ENCODE measurements at regions not wholly inside any gene's neighbourhood (a gene's known extent, or its start where the extent isn't known, plus 50 kb on each side); places are given as distances from the start of the nearest gene placed in this dataset.
A peak's percentile ranks its signal among the peaks of the same experiment; 100 is the strongest.

DNA sequence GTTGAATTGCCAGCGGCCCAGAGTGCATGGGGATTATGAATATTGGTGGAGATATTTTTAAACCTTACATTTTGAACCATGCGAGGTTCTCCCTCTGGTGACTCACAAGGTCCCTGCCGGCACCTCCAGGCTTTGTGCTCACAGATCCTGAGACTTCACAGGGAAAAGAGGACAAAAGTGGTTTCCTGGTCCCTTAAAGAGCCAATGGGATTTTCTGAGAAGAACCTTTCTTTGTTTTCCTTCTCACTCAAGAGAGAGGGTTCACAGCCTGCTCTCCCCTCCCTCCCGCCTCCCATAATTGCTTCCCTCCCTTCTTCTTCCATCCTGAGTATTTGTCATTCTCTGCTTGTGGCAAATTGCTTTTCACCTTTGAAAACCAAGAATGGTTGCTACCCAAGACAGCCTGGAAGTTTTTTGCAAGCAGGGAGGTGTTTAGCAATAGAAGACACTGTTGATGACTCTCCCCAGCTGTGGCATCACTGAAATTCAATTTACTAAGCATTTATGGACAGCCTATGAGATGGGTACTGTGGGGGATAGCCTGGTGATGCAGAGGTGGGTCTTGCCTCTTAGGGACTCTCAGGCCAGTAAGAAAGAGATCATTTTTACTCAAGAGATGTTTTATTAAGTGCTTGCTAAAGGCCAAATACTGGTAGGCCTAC, 76.6 kb downstream of the CPN2 start:
- Histone ChIP-seq H3K36me3 (ENCODE audit: control insufficient read depth in 2 of 2, insufficient read depth in 1 of 2, low read length in 2 of 2) (no peaks in the 10 kb centered on the region), H3K4me1 (ENCODE audit: control insufficient read depth, insufficient read depth, low read length) (no peaks in the 10 kb centered on the region; the same call in 1 of the 2 replicates), H3K27ac (ENCODE audit: extremely low read depth, low read depth, low read length) (no peak overlapping the region), H3K9me3 (ENCODE audit: control insufficient read depth, insufficient read depth, low read depth, low read length) (no peaks in the 10 kb centered on the region), H3K4me3 (ENCODE audit: low read depth, low read length) (no peak overlapping the region)
- ChIA-PET POLR2A (no interaction called here), CTCF (interaction anchor here (0.7 kb wide), 1 partner anchor 288 kb away, joined by 4 read pairs; no protein-coding TSS in a partner anchor)
- peak; percentile 86 for TF ChIP-seq WT1 (tag by site-specific recombination; IDR thresholded peaks at IDR 0.05)
- TF ChIP-seq, protein P1, sequence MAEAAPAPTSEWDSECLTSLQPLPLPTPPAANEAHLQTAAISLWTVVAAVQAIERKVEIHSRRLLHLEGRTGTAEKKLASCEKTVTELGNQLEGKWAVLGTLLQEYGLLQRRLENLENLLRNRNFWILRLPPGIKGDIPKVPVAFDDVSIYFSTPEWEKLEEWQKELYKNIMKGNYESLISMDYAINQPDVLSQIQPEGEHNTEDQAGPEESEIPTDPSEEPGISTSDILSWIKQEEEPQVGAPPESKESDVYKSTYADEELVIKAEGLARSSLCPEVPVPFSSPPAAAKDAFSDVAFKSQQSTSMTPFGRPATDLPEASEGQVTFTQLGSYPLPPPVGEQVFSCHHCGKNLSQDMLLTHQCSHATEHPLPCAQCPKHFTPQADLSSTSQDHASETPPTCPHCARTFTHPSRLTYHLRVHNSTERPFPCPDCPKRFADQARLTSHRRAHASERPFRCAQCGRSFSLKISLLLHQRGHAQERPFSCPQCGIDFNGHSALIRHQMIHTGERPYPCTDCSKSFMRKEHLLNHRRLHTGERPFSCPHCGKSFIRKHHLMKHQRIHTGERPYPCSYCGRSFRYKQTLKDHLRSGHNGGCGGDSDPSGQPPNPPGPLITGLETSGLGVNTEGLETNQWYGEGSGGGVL (tag by site-specific recombination; IDR thresholded peaks at IDR 0.05): peak; percentile 72
- peak; percentile 41 for TF ChIP-seq ZIC2 (tag by site-specific recombination; IDR thresholded peaks at IDR 0.05)
- TF ChIP-seq ZNF660 (tag by site-specific recombination; IDR thresholded peaks at IDR 0.05): peak; percentile 14; the same call in 1 of the 2 replicates
- peak; percentile 57 for TF ChIP-seq GLIS1 (tag by site-specific recombination; IDR thresholded peaks at IDR 0.05)
- 0 out of 2 replicates have a peak, but pooled peaks have one; percentile 32 for TF ChIP-seq IKZF3 (tag by site-specific recombination; IDR thresholded peaks at IDR 0.05)
- TF ChIP-seq, protein P2, sequence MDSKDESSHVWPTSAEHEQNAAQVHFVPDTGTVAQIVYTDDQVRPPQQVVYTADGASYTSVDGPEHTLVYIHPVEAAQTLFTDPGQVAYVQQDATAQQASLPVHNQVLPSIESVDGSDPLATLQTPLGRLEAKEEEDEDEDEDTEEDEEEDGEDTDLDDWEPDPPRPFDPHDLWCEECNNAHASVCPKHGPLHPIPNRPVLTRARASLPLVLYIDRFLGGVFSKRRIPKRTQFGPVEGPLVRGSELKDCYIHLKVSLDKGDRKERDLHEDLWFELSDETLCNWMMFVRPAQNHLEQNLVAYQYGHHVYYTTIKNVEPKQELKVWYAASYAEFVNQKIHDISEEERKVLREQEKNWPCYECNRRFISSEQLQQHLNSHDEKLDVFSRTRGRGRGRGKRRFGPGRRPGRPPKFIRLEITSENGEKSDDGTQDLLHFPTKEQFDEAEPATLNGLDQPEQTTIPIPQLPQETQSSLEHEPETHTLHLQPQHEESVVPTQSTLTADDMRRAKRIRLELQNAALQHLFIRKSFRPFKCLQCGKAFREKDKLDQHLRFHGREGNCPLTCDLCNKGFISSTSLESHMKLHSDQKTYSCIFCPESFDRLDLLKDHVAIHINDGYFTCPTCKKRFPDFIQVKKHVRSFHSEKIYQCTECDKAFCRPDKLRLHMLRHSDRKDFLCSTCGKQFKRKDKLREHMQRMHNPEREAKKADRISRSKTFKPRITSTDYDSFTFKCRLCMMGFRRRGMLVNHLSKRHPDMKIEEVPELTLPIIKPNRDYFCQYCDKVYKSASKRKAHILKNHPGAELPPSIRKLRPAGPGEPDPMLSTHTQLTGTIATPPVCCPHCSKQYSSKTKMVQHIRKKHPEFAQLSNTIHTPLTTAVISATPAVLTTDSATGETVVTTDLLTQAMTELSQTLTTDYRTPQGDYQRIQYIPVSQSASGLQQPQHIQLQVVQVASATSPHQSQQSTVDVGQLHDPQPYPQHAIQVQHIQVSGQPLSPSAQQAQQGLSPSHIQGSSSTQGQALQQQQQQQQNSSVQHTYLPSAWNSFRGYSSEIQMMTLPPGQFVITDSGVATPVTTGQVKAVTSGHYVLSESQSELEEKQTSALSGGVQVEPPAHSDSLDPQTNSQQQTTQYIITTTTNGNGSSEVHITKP (tag by site-specific recombination; IDR thresholded peaks at IDR 0.05): peak; percentile 71
- no peak for TF ChIP-seq ZNF23 (tag by site-specific recombination; IDR thresholded peaks at IDR 0.05; ENCODE audit: borderline replicate concordance)
- TF ChIP-seq MZF1 (tag by site-specific recombination; IDR thresholded peaks at IDR 0.05; ENCODE audit: borderline replicate concordance): no peak
- peak; percentile 77; the same call in 1 of the 2 replicates for TF ChIP-seq ZNF266 (tag by site-specific recombination; IDR thresholded peaks at IDR 0.05; ENCODE audit: low read depth)

DNA sequence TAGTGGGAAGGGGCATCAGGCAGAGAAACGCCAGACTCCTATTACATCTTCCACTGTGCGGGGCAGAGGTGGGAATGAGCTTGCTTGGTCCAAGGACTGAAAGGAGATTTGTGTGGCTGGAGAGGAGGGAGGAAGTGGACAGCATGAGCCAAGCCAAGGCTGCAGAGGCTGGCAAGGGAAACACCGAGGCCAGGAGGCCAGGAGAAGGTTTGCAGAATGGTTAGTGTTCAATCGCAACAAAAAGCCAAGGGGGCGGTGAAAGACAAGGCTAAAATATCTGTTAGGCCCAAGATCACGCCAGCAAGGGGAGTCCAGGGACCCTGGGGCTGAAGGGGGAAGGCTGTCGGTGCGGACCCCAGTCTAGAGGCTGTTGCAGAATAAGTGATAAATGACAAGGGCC, 75.8 kb downstream of the CPN2 start:
- POLR2A ChIA-PET: no interaction called here
- Histone ChIP-seq H3K4me3 (ENCODE audit: low read depth, low read length) (no peak overlapping the region), H3K27ac (ENCODE audit: extremely low read depth, low read depth, low read length) (no peak overlapping the region), H3K9me3 (ENCODE audit: control insufficient read depth, insufficient read depth, low read depth, low read length) (no peaks in the 10 kb centered on the region), H3K4me1 (ENCODE audit: control insufficient read depth, insufficient read depth, low read length) (no peaks in the 10 kb centered on the region; the same call in 1 of the 2 replicates), H3K36me3 (ENCODE audit: control insufficient read depth in 2 of 2, insufficient read depth in 1 of 2, low read length in 2 of 2) (no peaks in the 10 kb centered on the region)
- CTCF ChIA-PET: no interaction called here
- TF ChIP-seq ZNF600 (tag by site-specific recombination; IDR thresholded peaks at IDR 0.05) (peak; percentile 54; the same call in 1 of the 2 replicates), BCL11B (tag by site-specific recombination; IDR thresholded peaks at IDR 0.05; ENCODE audit: low read depth) (peak; percentile 34; the same call in 1 of the 2 replicates), ZBTB7A (tag by site-specific recombination; IDR thresholded peaks at IDR 0.05; ENCODE audit: low read depth) (0 out of 2 replicates have a peak, but pooled peaks have one; percentile 46), ZNF10 (tag by site-specific recombination; IDR thresholded peaks at IDR 0.05) (no peak), ZNF341 (tag by site-specific recombination; IDR thresholded peaks at IDR 0.05; ENCODE audit: low read depth) (peak; percentile 11; the same call in 1 of the 2 replicates)

DNA sequence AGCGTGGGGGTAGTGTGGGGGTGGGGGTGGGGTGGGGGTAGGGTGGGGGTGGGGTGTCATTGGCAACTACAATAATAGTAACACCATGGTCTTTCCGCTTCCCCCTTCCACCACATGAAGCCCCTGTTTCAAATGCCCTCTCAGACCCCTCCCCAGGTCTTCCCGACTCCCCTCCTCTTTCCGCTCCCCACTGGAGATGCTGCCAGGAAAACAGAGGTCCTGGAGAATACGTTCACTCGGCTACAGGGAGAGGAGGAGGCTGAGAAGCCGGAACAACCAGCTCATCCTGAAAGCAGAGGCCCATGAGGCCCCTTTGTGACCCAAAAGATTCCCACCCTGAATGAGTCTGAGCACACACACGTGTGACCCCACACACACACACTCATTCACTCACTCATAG, 75.4 kb downstream of the CPN2 start:
- H3K27ac ChIP-seq (ENCODE audit: extremely low read depth, low read depth, low read length): no peak overlapping the region
- no peaks in the 10 kb centered on the region for H3K9me3 ChIP-seq (ENCODE audit: control insufficient read depth, insufficient read depth, low read depth, low read length)
- no peaks in the 10 kb centered on the region; the same call in 1 of the 2 replicates for H3K4me1 ChIP-seq (ENCODE audit: control insufficient read depth, insufficient read depth, low read length)
- ChIA-PET CTCF (no interaction called here), POLR2A (no interaction called here)
- no peaks in the 10 kb centered on the region for H3K36me3 ChIP-seq (ENCODE audit: control insufficient read depth in 2 of 2, insufficient read depth in 1 of 2, low read length in 2 of 2)
- H3K4me3 ChIP-seq (ENCODE audit: low read depth, low read length): no peak overlapping the region
- TF ChIP-seq, protein P3, sequence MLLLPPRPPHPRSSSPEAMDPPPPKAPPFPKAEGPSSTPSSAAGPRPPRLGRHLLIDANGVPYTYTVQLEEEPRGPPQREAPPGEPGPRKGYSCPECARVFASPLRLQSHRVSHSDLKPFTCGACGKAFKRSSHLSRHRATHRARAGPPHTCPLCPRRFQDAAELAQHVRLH (tag by site-specific recombination; IDR thresholded peaks at IDR 0.05): no peak
- TF ChIP-seq, protein P4, sequence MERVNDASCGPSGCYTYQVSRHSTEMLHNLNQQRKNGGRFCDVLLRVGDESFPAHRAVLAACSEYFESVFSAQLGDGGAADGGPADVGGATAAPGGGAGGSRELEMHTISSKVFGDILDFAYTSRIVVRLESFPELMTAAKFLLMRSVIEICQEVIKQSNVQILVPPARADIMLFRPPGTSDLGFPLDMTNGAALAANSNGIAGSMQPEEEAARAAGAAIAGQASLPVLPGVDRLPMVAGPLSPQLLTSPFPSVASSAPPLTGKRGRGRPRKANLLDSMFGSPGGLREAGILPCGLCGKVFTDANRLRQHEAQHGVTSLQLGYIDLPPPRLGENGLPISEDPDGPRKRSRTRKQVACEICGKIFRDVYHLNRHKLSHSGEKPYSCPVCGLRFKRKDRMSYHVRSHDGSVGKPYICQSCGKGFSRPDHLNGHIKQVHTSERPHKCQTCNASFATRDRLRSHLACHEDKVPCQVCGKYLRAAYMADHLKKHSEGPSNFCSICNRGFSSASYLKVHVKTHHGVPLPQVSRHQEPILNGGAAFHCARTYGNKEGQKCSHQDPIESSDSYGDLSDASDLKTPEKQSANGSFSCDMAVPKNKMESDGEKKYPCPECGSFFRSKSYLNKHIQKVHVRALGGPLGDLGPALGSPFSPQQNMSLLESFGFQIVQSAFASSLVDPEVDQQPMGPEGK (tag by site-specific recombination; IDR thresholded peaks at IDR 0.05): peak; percentile 78
- TF ChIP-seq IKZF3 (tag by site-specific recombination; IDR thresholded peaks at IDR 0.05): no peak
- peak; percentile 22; the same call in 1 of the 2 replicates for TF ChIP-seq ZBTB7A (tag by site-specific recombination; IDR thresholded peaks at IDR 0.05; ENCODE audit: low read depth)
- TF ChIP-seq ZBTB8A (tag by site-specific recombination; IDR thresholded peaks at IDR 0.05): no peak
- no peak for TF ChIP-seq ZNF37A (tag by site-specific recombination; IDR thresholded peaks at IDR 0.05)
